ENCODE measurements at regions not wholly inside any gene's neighbourhood (a gene's known extent, or its start where the extent isn't known, plus 50 kb on each side); places are given as distances from the start of the nearest gene placed in this dataset.
"Not testable (repeated sequence)": the region's sequence is repeated elsewhere in the genome, so short reads cannot be mapped to it uniquely, and the experiment has no call there.

GRCh38 chr7:124246262-124246863, 213.5 kb upstream of the TMEM229A start:
- no peak overlapping the region for H3K9ac ChIP-seq (ENCODE audit: low read length)
- H3K27ac ChIP-seq (ENCODE audit: low read depth, low read length, poor library complexity, severe bottlenecking) = no peak overlapping the region
- no peaks in the 10 kb centered on the region for H3K9me3 ChIP-seq (ENCODE audit: low read length)
- H3K79me2 ChIP-seq (ENCODE audit: insufficient read depth, low read length) = no peaks in the 10 kb centered on the region
- H3K4me1 ChIP-seq (ENCODE audit: insufficient read depth, low read length, severe bottlenecking) = no peaks in the 10 kb centered on the region
- no peaks in the 10 kb centered on the region for H4K20me1 ChIP-seq (ENCODE audit: insufficient read depth, low read length)
- H3K4me3 ChIP-seq (ENCODE audit: low read depth, low read length, poor library complexity, severe bottlenecking) = no peak overlapping the region
- no peaks in the 10 kb centered on the region for H3K27me3 ChIP-seq (ENCODE audit: insufficient read depth, low read length)
- no peaks in the 10 kb centered on the region for H3F3A ChIP-seq (ENCODE audit: insufficient read depth, low read length)
- TF ChIP-seq EZH2 (IDR thresholded peaks at IDR 0.05; ENCODE audit: borderline replicate concordance, low read length) (no peak), CTCF (IDR thresholded peaks at IDR 0.05; ENCODE audit: low read length) (no peak)
- no peaks in the 10 kb centered on the region; the same call in 1 of the 2 replicates for H3K9me2 ChIP-seq (ENCODE audit: low read depth, low read length)
- H2AFZ ChIP-seq (ENCODE audit: low read length) = no peak overlapping the region
- H3K4me2 ChIP-seq (ENCODE audit: low read length) = no peak overlapping the region
- H3K36me3 ChIP-seq (ENCODE audit: insufficient read depth, low read length) = no peaks in the 10 kb centered on the region

- H3K79me2 ChIP-seq (ENCODE audit: insufficient read depth, low read length); H2AFZ ChIP-seq (ENCODE audit: low read length); H3K9me3 ChIP-seq (ENCODE audit: low read length); H3K27me3 ChIP-seq (ENCODE audit: insufficient read depth, low read length); H3K9ac ChIP-seq (ENCODE audit: low read length); H3F3A ChIP-seq (ENCODE audit: insufficient read depth, low read length); H3K4me2 ChIP-seq (ENCODE audit: low read length); H3K4me1 ChIP-seq (ENCODE audit: insufficient read depth, low read length, severe bottlenecking); H3K36me3 ChIP-seq (ENCODE audit: insufficient read depth, low read length); H3K27ac ChIP-seq (ENCODE audit: low read depth, low read length, poor library complexity, severe bottlenecking); H3K4me3 ChIP-seq (ENCODE audit: low read depth, low read length, poor library complexity, severe bottlenecking); H4K20me1 ChIP-seq (ENCODE audit: insufficient read depth, low read length); H3K9me2 ChIP-seq (ENCODE audit: low read depth, low read length): not testable (repeated sequence)
Measured at GRCh38 chr7:124244469-124244868, 211.6 kb upstream of the TMEM229A start.

- Histone ChIP-seq H3K79me2 (ENCODE audit: insufficient read depth, low read length) (no peaks in the 10 kb centered on the region), H3K9me2 (ENCODE audit: low read depth, low read length) (no peaks in the 10 kb centered on the region), H3K27me3 (ENCODE audit: insufficient read depth, low read length) (no peaks in the 10 kb centered on the region), H4K20me1 (ENCODE audit: insufficient read depth, low read length) (no peaks in the 10 kb centered on the region), H3K27ac (ENCODE audit: low read depth, low read length, poor library complexity, severe bottlenecking) (no peak overlapping the region), H3K9ac (ENCODE audit: low read length) (no peak overlapping the region), H2AFZ (ENCODE audit: low read length) (no peak overlapping the region), H3K4me1 (ENCODE audit: insufficient read depth, low read length, severe bottlenecking) (no peaks in the 10 kb centered on the region), H3K9me3 (ENCODE audit: low read length) (peaks cover 4% of the 10 kb centered on the region; the same call in 1 of the 2 replicates), H3K4me3 (ENCODE audit: low read depth, low read length, poor library complexity, severe bottlenecking) (no peak overlapping the region), H3K4me2 (ENCODE audit: low read length) (no peak overlapping the region), H3F3A (ENCODE audit: insufficient read depth, low read length) (no peaks in the 10 kb centered on the region), H3K36me3 (ENCODE audit: insufficient read depth, low read length) (no peaks in the 10 kb centered on the region)
- TF ChIP-seq CTCF (IDR thresholded peaks at IDR 0.05; ENCODE audit: low read length) (no peak), EZH2 (IDR thresholded peaks at IDR 0.05; ENCODE audit: borderline replicate concordance, low read length) (no peak)
Measured at GRCh38 chr7:124219681-124220080, 186.8 kb upstream of the TMEM229A start.

GRCh38 chr7:124208642-124209041, 175.8 kb upstream of the TMEM229A start:
- H3K9me2 ChIP-seq (ENCODE audit: low read depth, low read length) = no peaks in the 10 kb centered on the region; the same call in 1 of the 2 replicates
- no peaks in the 10 kb centered on the region for H4K20me1 ChIP-seq (ENCODE audit: insufficient read depth, low read length)
- no peaks in the 10 kb centered on the region for H3K27me3 ChIP-seq (ENCODE audit: insufficient read depth, low read length)
- H3K4me2 ChIP-seq (ENCODE audit: low read length) = no peak overlapping the region
- H3K4me1 ChIP-seq (ENCODE audit: insufficient read depth, low read length, severe bottlenecking) = no peaks in the 10 kb centered on the region
- TF ChIP-seq EZH2 (IDR thresholded peaks at IDR 0.05; ENCODE audit: borderline replicate concordance, low read length) (no peak), CTCF (IDR thresholded peaks at IDR 0.05; ENCODE audit: low read length) (no peak)
- no peaks in the 10 kb centered on the region for H3K9me3 ChIP-seq (ENCODE audit: low read length)
- H3K4me3 ChIP-seq (ENCODE audit: low read depth, low read length, poor library complexity, severe bottlenecking) = no peak overlapping the region
- H3K27ac ChIP-seq (ENCODE audit: low read depth, low read length, poor library complexity, severe bottlenecking) = no peak overlapping the region
- H3F3A ChIP-seq (ENCODE audit: insufficient read depth, low read length) = no peaks in the 10 kb centered on the region
- no peaks in the 10 kb centered on the region for H3K36me3 ChIP-seq (ENCODE audit: insufficient read depth, low read length)
- no peak overlapping the region for H3K9ac ChIP-seq (ENCODE audit: low read length)
- no peaks in the 10 kb centered on the region for H3K79me2 ChIP-seq (ENCODE audit: insufficient read depth, low read length)
- H2AFZ ChIP-seq (ENCODE audit: low read length) = no peak overlapping the region

All from OCI-LY1 (cell line).